ENCODE measurements at regions not wholly inside any gene's neighbourhood (a gene's known extent, or its start where the extent isn't known, plus 50 kb on each side); places are given as distances from the start of the nearest gene placed in this dataset.

- no peaks in the 10 kb centered on the region for H3K36me3 Mint-ChIP-seq (ENCODE audit: unreplicated experiment)
- TF ChIP-seq CTCF (IDR thresholded peaks at IDR 0.05), result no peak
- no peaks in the 10 kb centered on the region for H3K9me3 Mint-ChIP-seq (ENCODE audit: unreplicated experiment)
- DNase-seq (ENCODE audit: extremely low spot score, unreplicated experiment), result peak; percentile 53
- no peak overlapping the region for H3K27ac Mint-ChIP-seq (ENCODE audit: unreplicated experiment)
- peaks cover 78% of the 10 kb centered on the region for H3K27me3 Mint-ChIP-seq (ENCODE audit: unreplicated experiment)
- H3K4me3 Mint-ChIP-seq (ENCODE audit: unreplicated experiment), result no peak overlapping the region
- H3K4me1 Mint-ChIP-seq (ENCODE audit: unreplicated experiment), result no peaks in the 10 kb centered on the region
Measured at GRCh38 chr10:78596556-78596955, 472.2 kb upstream of the ZMIZ1 start.

DNA sequence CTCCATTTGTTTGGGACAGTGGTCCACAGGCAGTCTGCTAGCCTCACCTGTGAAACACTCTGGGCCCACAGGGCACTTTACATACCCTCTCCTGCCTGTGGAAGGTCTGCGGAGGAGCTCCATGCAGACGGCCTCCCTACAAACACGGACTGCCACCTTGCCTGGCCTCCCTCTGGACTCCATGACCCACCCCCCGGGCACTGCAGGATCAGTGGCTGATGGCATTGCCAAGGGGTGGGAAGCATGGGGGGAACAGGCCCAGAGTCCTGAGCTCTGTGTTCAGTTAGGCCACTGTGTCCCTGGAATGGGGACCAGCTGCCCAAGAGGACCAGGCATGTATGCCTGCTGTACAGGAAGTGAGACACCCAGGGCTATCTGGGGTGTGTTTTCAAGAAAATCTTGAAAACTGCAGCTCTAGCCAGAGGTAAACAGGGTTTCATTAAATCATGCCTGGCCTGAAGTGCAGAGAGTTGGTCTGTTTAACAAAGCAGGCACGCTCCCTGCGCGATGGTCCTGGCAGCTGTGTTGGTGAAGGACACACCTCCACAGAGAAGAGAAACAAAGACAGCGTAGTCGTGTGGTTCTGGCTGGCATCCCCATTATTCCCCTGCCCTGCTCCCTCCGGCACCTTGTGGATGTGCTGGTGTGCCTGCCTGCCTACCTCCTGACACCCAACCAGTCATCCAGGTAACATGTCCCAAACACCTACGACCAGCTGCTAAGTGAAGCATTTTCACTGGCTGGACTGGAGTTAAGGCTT, 470.8 kb upstream of the ZMIZ1 start:
- H3K9me3 Mint-ChIP-seq (ENCODE audit: unreplicated experiment), result no peaks in the 10 kb centered on the region
- H3K4me1 Mint-ChIP-seq (ENCODE audit: unreplicated experiment), result no peaks in the 10 kb centered on the region
- no peaks in the 10 kb centered on the region for H3K36me3 Mint-ChIP-seq (ENCODE audit: unreplicated experiment)
- H3K27me3 Mint-ChIP-seq (ENCODE audit: unreplicated experiment), result peaks cover 68% of the 10 kb centered on the region
- no peak overlapping the region for H3K27ac Mint-ChIP-seq (ENCODE audit: unreplicated experiment)
- peak; percentile 73 for DNase-seq (ENCODE audit: extremely low spot score, unreplicated experiment)
- no peak for TF ChIP-seq CTCF (IDR thresholded peaks at IDR 0.05)
- H3K4me3 Mint-ChIP-seq (ENCODE audit: unreplicated experiment), result no peak overlapping the region

GRCh38 chr10:78599122-78599853, 469.5 kb upstream of the ZMIZ1 start:
- Mint-ChIP-seq H3K4me3 (ENCODE audit: unreplicated experiment) (no peak overlapping the region), H3K9me3 (ENCODE audit: unreplicated experiment) (no peaks in the 10 kb centered on the region), H3K4me1 (ENCODE audit: unreplicated experiment) (no peaks in the 10 kb centered on the region), H3K27me3 (ENCODE audit: unreplicated experiment) (peaks cover 70% of the 10 kb centered on the region), H3K27ac (ENCODE audit: unreplicated experiment) (no peak overlapping the region), H3K36me3 (ENCODE audit: unreplicated experiment) (no peaks in the 10 kb centered on the region)
- TF ChIP-seq CTCF (IDR thresholded peaks at IDR 0.05), result no peak
- peak; percentile 27 for DNase-seq (ENCODE audit: extremely low spot score, unreplicated experiment)

DNA sequence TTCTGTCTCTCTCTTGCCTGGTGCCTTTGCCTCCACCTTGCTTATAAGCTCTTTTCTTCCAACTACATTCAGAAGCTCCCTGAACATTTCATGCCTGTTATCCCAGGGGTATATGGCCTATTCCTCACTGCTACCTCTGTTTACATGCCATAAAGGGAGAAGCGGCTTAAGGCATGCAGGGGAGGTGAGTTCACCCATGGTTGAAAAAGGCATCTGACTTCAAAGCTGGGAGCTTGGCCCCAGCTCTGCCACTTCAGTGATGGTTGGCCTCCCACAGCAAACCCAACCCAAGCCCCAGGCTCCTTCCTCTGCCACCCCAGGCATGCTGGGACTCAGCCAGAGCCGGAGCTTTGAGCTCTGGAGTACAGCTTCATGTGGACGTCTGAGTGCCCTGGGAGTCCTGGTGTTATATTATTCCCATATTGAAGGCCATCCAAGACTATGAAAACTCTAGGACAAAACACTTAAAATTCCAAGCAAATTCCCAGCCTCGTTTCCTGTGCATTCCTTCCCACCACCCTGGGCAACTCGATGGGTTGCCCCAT, 468.6 kb upstream of the ZMIZ1 start:
- Mint-ChIP-seq H3K27me3 (ENCODE audit: unreplicated experiment) (peaks cover 70% of the 10 kb centered on the region), H3K9me3 (ENCODE audit: unreplicated experiment) (no peaks in the 10 kb centered on the region), H3K27ac (ENCODE audit: unreplicated experiment) (no peak overlapping the region), H3K4me3 (ENCODE audit: unreplicated experiment) (no peak overlapping the region), H3K4me1 (ENCODE audit: unreplicated experiment) (no peaks in the 10 kb centered on the region), H3K36me3 (ENCODE audit: unreplicated experiment) (no peaks in the 10 kb centered on the region)
- TF ChIP-seq CTCF (IDR thresholded peaks at IDR 0.05), result no peak
- DNase-seq (ENCODE audit: extremely low spot score, unreplicated experiment), result peak; percentile 69

DNA sequence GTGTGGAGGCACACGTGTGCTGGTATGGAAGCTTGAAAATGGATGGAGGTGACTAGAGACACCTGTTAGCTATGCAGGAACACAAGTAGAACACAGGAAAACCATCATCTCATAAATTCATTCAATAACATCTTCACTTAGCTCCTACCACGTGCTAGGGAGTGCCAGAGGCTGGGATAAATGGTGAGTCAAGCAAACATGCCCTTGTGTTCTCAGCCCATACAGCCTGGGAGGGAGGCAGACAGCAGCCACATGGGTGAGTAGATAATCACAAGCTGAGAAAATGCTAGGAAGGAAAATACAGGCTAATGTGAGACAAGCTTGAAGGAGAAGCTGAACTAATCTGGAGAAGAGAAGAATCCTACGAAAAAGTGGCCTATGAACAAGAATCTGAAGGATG, 468.0 kb upstream of the ZMIZ1 start:
- H3K4me3 Mint-ChIP-seq (ENCODE audit: unreplicated experiment), result no peak overlapping the region
- no peak overlapping the region for H3K27ac Mint-ChIP-seq (ENCODE audit: unreplicated experiment)
- H3K27me3 Mint-ChIP-seq (ENCODE audit: unreplicated experiment), result peaks cover 65% of the 10 kb centered on the region
- DNase-seq (ENCODE audit: extremely low spot score, unreplicated experiment), result peak; percentile 42
- no peaks in the 10 kb centered on the region for H3K9me3 Mint-ChIP-seq (ENCODE audit: unreplicated experiment)
- H3K4me1 Mint-ChIP-seq (ENCODE audit: unreplicated experiment), result no peaks in the 10 kb centered on the region
- TF ChIP-seq CTCF (IDR thresholded peaks at IDR 0.05), result no peak
- H3K36me3 Mint-ChIP-seq (ENCODE audit: unreplicated experiment), result no peaks in the 10 kb centered on the region
